ENCODE measurements at regions not wholly inside any gene's neighbourhood (a gene's known extent, or its start where the extent isn't known, plus 50 kb on each side); places are given as distances from the start of the nearest gene placed in this dataset.
"Not testable (repeated sequence)": the region's sequence is repeated elsewhere in the genome, so short reads cannot be mapped to it uniquely, and the experiment has no call there.

DNA sequence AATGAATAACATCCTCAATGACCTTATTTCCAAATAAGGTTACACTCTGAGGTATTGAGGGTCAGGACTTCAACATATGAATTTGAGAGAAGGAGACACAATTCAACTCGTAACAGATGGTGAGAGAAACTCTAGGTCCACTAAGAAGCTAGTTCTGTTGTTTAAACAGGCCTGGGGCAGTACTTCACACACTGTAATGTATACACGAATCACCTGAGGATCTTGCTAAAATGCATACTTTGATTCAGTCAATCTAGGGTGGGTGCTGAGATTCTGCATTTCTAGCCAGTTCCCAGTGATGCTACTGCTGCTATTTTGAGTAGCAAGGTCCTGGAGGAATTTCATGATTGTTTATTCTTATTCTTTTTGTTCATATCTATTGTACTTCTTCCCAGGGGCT, 186.8 kb downstream of the SATB1 start:
- no peak for ATAC-seq
- no peak for DNase-seq
- intact Hi-C loops (cut with DNase I, micrococcal nuclease): no loop called here

- intact Hi-C loops (cut with DNase I, micrococcal nuclease): no loop called here
- DNase-seq: no peak
- ATAC-seq: no peak
These were observed 187.7 kb downstream of the SATB1 start for GRCh38 chr3:18237251-18238005.

GRCh38 chr3:18236726-18237125, 188.4 kb downstream of the SATB1 start:
- ATAC-seq (no peak), DNase-seq (no peak)
- intact Hi-C loops (cut with DNase I, micrococcal nuclease): no loop called here

DNA sequence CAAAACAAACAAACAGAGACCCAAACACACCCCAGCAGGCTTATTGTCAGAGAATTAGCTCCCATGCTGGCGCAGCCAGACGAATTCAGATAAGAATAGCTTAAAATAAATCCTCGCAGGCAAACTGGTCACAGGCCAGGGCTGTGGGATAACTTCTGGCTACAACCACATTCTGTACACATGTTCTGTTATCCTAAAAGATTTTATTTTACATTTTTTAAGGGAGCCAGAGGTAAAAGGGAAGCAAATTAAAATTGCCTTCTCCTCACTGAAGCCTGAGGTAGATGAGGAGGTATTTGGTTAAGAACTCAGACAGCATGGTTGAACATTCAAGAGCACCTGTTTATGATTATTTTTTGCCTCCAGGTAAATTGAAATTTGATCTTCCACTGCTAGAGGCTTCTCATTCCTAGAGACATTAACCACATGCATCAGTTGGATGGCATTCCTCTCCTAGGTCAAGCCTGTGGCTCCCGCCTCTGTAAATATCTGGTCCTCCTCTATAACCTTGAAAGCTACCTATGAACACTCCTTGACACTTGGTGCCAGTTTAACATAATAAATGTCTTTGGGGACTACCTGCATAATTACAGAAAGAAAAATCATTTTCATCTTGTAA, 190.3 kb downstream of the SATB1 start:
- DNase-seq (no peak), ATAC-seq (no peak)
- intact Hi-C loops (cut with DNase I, micrococcal nuclease): no loop called here

DNA sequence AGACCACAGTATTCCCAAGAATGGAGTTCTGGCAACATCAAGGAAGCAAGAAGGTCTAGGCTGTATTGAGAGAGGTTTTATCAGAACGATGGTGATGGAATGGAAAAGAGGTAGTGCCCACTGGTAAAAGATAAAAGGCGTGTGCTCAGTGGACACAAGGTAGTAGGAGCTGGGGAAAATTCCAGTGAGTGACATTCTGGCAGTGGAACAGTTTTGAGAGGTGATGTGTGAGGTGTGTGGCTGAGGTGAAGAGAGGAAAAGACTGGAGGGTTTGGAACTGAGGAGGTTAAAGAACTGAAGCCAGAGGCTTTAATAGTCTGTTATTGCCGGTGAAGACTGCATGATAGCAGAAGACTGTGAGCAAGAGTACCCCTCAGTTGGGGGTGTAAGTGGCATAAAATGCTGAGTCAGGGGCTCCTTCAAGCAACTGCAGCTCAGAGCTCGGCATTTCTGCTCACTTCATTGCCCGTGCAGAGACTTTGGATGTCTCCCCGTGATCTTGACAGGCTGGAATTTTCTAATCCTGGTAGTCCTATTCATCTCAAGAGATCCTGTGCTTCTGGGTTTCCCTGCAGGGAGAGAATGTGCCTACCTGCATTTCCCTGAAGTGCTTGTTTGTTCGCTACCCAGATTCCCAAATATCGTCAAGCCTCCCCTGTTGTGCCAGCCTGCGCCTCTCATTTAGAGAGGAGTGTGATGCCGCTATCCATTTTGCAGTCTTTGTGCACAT, 191.0 kb downstream of the SATB1 start:
- DNase-seq (no peak), ATAC-seq (no peak)
- intact Hi-C loops (cut with DNase I, micrococcal nuclease): no loop called here

DNA sequence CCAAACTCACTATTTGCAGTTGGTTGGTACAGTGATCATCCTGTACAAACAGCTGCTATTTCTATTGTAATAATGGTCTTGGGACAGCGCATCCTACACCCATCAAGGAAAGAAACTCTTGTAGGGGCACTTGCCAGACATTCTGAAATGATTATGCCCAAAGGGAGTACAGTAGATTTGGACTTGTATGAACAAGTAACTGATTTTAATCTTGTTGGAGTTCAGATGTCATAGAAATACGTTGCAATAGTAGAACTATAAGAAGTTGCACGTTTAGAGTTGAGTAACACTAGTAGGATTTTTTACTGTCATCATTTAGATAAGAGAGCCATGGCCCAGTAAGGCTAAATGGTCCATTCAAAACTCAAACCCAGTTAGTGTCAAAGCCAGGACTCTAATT, 192.8 kb downstream of the SATB1 start:
- ATAC-seq (no peak), DNase-seq (no peak)
- intact Hi-C loops (cut with DNase I, micrococcal nuclease): no loop called here

DNA sequence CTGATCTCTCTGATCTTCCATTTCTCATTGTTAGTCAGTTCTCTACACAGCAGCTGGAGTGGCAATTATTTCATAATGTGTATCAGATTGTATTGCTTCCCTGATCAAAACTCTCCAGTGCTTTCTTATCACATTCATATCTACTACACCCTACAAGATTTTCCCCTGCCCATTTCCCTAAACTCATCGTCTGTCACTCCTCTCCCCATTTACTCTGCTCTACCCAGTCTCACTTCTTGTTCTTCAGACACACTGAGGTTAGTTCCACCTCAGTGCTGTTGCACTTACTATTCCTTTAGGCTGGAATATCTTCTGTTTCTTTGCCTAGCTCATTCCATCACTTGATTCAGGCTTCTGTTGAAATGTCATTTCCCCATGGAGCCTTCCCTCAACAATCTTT, 197.1 kb downstream of the SATB1 start:
- DNase-seq (no peak), ATAC-seq (no peak)
- intact Hi-C loops (cut with DNase I, micrococcal nuclease): no loop called here

GRCh38 chr3:18225709-18226108, 199.4 kb downstream of the SATB1 start:
- DNase-seq (no peak), ATAC-seq (no peak)
- intact Hi-C loops (cut with DNase I, micrococcal nuclease): no loop called here

GRCh38 chr3:18224426-18224825, 200.7 kb downstream of the SATB1 start:
- ATAC-seq: no peak
- DNase-seq: no peak
- intact Hi-C loops (cut with DNase I, micrococcal nuclease): no loop called here

DNA sequence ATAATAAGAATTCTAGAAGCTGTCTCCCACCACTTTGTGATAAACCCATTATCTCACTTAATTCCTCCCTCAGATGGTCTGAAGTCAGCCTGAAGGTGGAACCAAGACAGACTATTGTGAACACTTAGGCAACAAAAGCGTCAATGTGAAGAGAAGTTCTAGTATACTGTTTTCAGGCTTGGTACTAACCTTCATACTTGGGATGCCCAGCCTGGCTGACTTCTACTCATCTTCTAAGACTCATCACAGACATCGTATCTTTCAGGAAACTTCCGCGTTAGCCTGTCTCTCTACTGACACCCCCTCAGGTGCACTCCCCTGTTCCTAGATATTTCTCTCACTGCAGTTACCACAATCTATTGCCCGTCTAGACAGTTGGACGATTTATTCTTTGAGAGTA, 201.2 kb downstream of the SATB1 start:
- ATAC-seq: no peak
- intact Hi-C loops (cut with DNase I, micrococcal nuclease): no loop called here
- no peak for DNase-seq

GRCh38 chr3:18223571-18223970, 201.6 kb downstream of the SATB1 start:
- ATAC-seq (no peak), DNase-seq (no peak)
- intact Hi-C loops (cut with DNase I, micrococcal nuclease): no loop called here

DNA sequence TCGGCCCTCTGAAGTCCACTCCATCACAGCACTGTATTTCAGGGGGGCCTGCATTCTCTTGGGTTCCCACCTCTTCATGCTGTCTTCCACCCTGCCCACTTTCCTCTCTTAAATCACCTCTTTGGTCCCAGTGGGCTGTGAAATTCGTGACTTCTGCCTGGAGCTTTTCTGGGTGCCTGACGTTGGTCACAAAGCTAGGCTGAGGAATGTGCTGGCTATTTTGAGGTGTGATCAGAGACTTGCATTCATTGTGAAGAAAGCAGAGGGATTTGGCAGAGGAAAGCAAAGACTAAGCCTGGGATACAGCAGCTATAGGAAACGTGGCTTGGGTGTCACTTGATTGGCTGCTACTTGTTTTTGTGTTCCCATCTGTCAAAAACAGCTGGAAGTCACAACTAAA, 202.5 kb downstream of the SATB1 start:
- no peak for DNase-seq
- no peak for ATAC-seq
- intact Hi-C loops (cut with DNase I, micrococcal nuclease): no loop called here

DNA sequence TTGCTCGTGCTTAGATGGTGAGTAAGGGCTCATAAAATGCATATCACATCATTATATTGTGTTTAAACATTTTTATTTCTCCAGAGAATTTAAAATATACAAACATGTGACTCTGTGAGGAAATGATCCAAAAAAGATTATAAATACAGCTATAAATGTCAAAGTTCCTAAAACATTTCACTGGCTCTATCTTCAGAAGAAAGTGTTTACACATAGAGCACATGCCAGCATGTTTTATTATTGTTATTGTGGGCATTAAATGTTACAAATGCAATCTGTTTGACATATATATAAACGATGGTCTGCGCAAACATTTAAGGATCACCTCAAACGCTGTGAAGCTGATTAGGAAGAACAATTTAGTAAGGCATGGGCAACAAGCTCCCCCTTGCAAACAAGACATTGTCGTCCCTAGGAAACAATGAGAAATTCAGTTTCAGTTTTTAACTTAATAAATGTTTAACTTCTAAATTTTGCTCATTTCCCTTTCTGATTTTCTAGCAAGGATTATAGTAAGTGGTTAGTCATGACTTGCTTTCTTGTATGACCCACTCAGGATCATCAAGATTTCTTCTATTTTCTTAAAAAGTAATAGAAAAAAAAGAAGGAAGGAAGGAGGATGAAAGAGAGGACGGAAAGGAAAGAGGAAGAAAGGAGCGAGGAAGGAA, 207.5 kb downstream of the SATB1 start:
- intact Hi-C loops (cut with DNase I, micrococcal nuclease): no loop called here
- ATAC-seq (no peak), DNase-seq (no peak)

- no peak for ATAC-seq
- intact Hi-C loops (cut with DNase I, micrococcal nuclease): no loop called here
- DNase-seq: no peak
These were observed 208.1 kb downstream of the SATB1 start for GRCh38 chr3:18216996-18217395.

DNA sequence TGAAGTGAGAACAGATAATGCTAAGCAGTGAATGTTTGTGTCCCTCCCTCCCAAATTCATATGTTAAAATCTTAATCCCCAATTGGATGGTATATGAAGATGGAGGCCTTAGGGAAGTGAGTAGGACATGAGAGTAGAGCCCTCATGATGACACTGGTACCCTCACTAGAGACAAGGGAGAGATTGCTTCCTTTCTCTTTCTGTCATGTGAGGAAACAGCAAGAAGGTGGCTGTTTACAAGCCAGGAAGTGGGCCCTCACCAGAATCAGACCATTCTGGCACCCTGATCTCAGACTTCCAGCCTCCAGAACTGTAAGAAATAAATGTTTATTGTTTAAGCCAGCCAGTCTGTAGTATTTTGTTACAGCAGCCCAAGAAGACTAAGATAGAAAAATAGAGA, 209.5 kb downstream of the SATB1 start:
- DNase-seq (no peak), ATAC-seq (no peak)
- intact Hi-C loops (cut with DNase I, micrococcal nuclease): no loop called here

DNA sequence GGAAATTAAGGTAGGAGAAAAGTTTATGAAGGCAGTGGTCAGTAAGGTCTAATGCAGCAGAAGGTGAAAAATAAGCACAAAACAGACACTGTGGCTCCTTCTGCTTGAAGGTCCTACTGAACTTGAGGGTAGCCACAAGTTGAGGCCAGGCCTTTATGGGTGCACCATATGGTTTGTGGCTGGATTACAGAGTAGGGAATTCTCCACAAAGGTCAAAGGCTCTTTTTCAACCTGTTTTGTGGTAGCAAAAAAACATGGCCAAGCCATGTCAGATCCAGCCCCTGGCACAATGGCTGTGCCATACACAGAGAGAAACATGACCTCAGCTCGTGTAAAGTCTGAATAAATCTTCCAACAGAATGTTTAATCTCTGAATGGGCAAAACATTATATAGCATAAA, 214.0 kb downstream of the SATB1 start:
- ATAC-seq (no peak), DNase-seq (no peak)
- intact Hi-C loops (cut with DNase I, micrococcal nuclease): no loop called here

DNA sequence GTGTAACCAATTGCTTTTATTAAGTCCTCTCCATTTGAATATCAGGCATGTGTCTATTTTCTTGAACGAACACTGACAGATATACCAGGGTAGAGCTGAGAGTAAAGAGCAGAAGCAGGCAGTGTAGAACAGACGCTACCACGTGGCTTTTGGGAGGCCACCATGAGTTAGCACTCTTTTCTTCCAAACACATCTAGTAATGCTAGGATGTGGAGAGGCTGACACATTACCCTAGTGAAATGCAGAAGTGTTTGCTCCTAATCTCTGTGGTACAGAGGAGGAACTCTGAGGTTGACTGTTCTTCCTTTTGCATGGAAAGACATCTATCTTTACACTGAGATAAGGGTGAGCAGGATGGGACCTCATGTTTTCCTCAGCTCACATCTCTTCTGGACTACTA, 216.3 kb downstream of the SATB1 start:
- intact Hi-C loops (cut with DNase I, micrococcal nuclease): no loop called here
- ATAC-seq (no peak), DNase-seq (no peak)

DNA sequence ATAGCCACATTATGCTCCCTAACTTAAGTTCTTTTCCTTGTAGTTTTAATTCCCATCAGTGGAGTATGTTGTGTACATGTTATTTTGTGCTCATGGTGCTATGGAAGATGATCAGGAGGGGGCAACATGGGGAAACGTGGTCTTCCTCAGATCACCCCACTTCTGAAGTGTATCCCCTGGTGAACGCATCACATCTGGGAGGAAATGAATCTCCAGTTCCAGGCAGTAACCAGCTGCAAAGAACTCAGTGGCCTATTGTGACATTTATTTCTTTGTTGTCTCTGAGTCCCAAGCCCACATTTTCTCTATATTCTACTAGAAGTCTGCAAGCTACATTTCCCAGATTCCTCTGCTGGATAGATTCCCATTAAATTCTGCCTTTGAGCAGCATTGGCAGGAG, 217.0 kb downstream of the SATB1 start:
- intact Hi-C loops (cut with DNase I, micrococcal nuclease): no loop called here
- ATAC-seq (no peak), DNase-seq (no peak)

GRCh38 chr3:18207226-18207625, 217.9 kb downstream of the SATB1 start:
- DNase-seq (no peak), ATAC-seq (no peak)
- intact Hi-C loops (cut with DNase I, micrococcal nuclease): no loop called here

DNA sequence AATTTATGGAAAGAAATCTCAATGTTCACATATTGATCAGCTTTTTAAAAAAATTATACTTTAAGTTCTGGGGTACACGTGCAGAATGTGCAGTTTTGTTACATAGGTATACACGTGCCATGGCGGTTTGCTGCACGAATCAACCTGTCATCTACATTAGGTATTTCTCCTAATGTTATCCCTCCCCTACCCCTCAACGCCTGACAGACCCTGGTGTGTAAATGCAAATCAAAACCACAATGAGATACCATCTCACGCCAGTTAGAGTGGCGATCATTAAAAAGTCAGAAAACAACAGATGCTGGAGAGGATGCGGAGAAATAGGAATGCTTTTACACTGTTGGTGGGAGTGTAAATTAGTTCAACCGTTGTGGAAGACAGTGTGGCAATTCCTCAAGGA, 219.4 kb downstream of the SATB1 start:
- intact Hi-C loops (cut with DNase I, micrococcal nuclease); ATAC-seq; DNase-seq: not testable (repeated sequence)
